Kidney epithelial cell (primary cell): ENCODE measurements at regions not wholly inside any gene's neighbourhood (a gene's known extent, or its start where the extent isn't known, plus 50 kb on each side); places are given as distances from the start of the nearest gene placed in this dataset.

Source experiments
- DNase-seq: peaks from one replicate; pipeline ENCODE4 v3.0.0-alpha.2; 2010; ENCODE audit warnings: low read depth
- H3K27me3 ChIP-seq: 2 replicates; pipeline ENCODE4 v1.6.0; 2011; ENCODE audit warnings: low read length; ENCODE audit not compliant: control insufficient read depth, insufficient read depth
- H3K36me3 ChIP-seq: 2 replicates; pipeline ENCODE4 v1.5.1; 2011; ENCODE audit warnings: low read length; ENCODE audit not compliant: control insufficient read depth, insufficient read depth
- H3K4me3 ChIP-seq: 2 replicates; pipeline ENCODE4 v1.5.1; 2011; ENCODE audit warnings: low read depth, mild to moderate bottlenecking, control low read depth, low read length
- CTCF ChIP-seq: IDR thresholded peaks from 2 replicates; pipeline ENCODE4 v1.5.1; 2011; ENCODE audit warnings: mild to moderate bottlenecking, moderate library complexity, low read length, control low read depth, inconsistent platforms; ENCODE audit not compliant: insufficient read depth, poor library complexity, severe bottlenecking

- no peaks in the 10 kb centered on the region for H3K36me3 ChIP-seq
- H3K27me3 ChIP-seq, result peaks cover 9% of the 10 kb centered on the region
- no peak for TF ChIP-seq CTCF
- no peak overlapping the region for H3K4me3 ChIP-seq
- no peak for DNase-seq
Observed at GRCh38 chr18:75129717-75130477, 79.0 kb downstream of the PTGR3 start.

GRCh38 chr18:75128911-75129716 lies 79.8 kb downstream of the PTGR3 start:
- DNase-seq, result no peak

GRCh38 chr18:75128051-75128605 lies 80.8 kb downstream of the PTGR3 start:
- H3K36me3 ChIP-seq, result no peaks in the 10 kb centered on the region
- no peak for TF ChIP-seq CTCF
- H3K4me3 ChIP-seq, result no peak overlapping the region
- DNase-seq, result no peak
- peaks cover 5% of the 10 kb centered on the region for H3K27me3 ChIP-seq

More at GRCh38 chr18:75128911-75129716, 79.8 kb downstream of the PTGR3 start:
- no peaks in the 10 kb centered on the region for H3K36me3 ChIP-seq
- no peak for TF ChIP-seq CTCF
- no peak overlapping the region for H3K4me3 ChIP-seq
- peaks cover 9% of the 10 kb centered on the region for H3K27me3 ChIP-seq

- no peak for DNase-seq
- H3K36me3 ChIP-seq, result no peaks in the 10 kb centered on the region
- peaks cover 1% of the 10 kb centered on the region for H3K27me3 ChIP-seq
- no peak for TF ChIP-seq CTCF
- H3K4me3 ChIP-seq, result no peak overlapping the region
Observed at GRCh38 chr18:75127143-75128021, 81.6 kb downstream of the PTGR3 start.

GRCh38 chr18:75125382-75126331 lies 83.3 kb downstream of the PTGR3 start:
- Histone ChIP-seq H3K4me3 (peak overlapping the region; percentile 10), H3K36me3 (no peaks in the 10 kb centered on the region), H3K27me3 (no peaks in the 10 kb centered on the region)
- DNase-seq, result no peak
- TF ChIP-seq CTCF, result no peak
